GM21526 (cell line): ENCODE measurements at regions not wholly inside any gene's neighbourhood (a gene's known extent, or its start where the extent isn't known, plus 50 kb on each side); places are given as distances from the start of the nearest gene placed in this dataset.

Experiments
- ATAC-seq: cut with Tn5 transposase; IDR thresholded peaks from one replicate; pipeline ENCODE4 v1.9.1; 2021; ENCODE audit warnings: moderate library complexity; ENCODE audit not compliant: unreplicated experiment, low FRiP score

- no peak for ATAC-seq
Measured at GRCh38 chr3:194001728-194002459, 134.1 kb upstream of the HES1 start.

GRCh38 chr3:194003114-194004057 lies 132.6 kb upstream of the HES1 start:
- peak; percentile 56 for ATAC-seq

GRCh38 chr3:194005930-194006501 lies 129.9 kb upstream of the HES1 start:
- ATAC-seq: no peak

- ATAC-seq: no peak
Measured at GRCh38 chr3:194007592-194008337, 128.2 kb upstream of the HES1 start.

- no peak for ATAC-seq
Measured at GRCh38 chr3:194009019-194009418, 126.9 kb upstream of the HES1 start.

- ATAC-seq: no peak
Measured at GRCh38 chr3:194009892-194010533, 125.9 kb upstream of the HES1 start.

- no peak for ATAC-seq
Measured at GRCh38 chr3:194011807-194012206, 124.1 kb upstream of the HES1 start.

GRCh38 chr3:194013928-194014327 lies 122.0 kb upstream of the HES1 start:
- no peak for ATAC-seq

GRCh38 chr3:194014756-194015155 lies 121.2 kb upstream of the HES1 start:
- ATAC-seq: no peak

GRCh38 chr3:194019398-194020165 lies 116.4 kb upstream of the HES1 start:
- no peak for ATAC-seq

- no peak for ATAC-seq
Measured at GRCh38 chr3:194022052-194022451, 113.9 kb upstream of the HES1 start.

GRCh38 chr3:194022816-194023215 lies 113.1 kb upstream of the HES1 start:
- ATAC-seq: no peak

- ATAC-seq: no peak
Measured at GRCh38 chr3:194023501-194024280, 112.3 kb upstream of the HES1 start.

GRCh38 chr3:194025119-194025518 lies 110.8 kb upstream of the HES1 start:
- no peak for ATAC-seq

- ATAC-seq: no peak
Measured at GRCh38 chr3:194025951-194026350, 110.0 kb upstream of the HES1 start.

- no peak for ATAC-seq
Measured at GRCh38 chr3:194028434-194029004, 107.4 kb upstream of the HES1 start.

GRCh38 chr3:194029846-194030245 lies 106.1 kb upstream of the HES1 start:
- ATAC-seq: no peak

GRCh38 chr3:194030372-194030771 lies 105.6 kb upstream of the HES1 start:
- no peak for ATAC-seq
